PC-3 (cell line): ENCODE measurements at regions not wholly inside any gene's neighbourhood (a gene's known extent, or its start where the extent isn't known, plus 50 kb on each side); places are given as distances from the start of the nearest gene placed in this dataset.

Experiments
- ATAC-seq: fragments of 200-7000 bp; cut with Tn5 transposase; 2 replicates; pipeline ENCODE4 v1.9.1; 2020; ENCODE audit warnings: mild to moderate bottlenecking, moderate library complexity
- BruUV-seq: library from RNA; stranded (reverse); fragments of 400-500 nt; replicated peaks from 2 replicates; lab custom pipeline; 2021; lab: Mats Ljungman, UMichigan
- CTCF ChIA-PET: fragments of 300-600 bp; sonication (Branson Sonifier 250); formaldehyde crosslinking; loops from one replicate; lab custom pipeline; 2022; ENCODE audit warnings: antibody characterized with exemption; lab: Charles Lee
- POLR2A ChIA-PET: fragments of 300-600 bp; sonication (Branson Sonifier 250); formaldehyde crosslinking; loops from one replicate; lab custom pipeline; 2022; ENCODE audit warnings: antibody characterized with exemption; ENCODE audit not compliant: unreplicated experiment; lab: Charles Lee
- DNase-seq: peaks from one replicate; pipeline ENCODE4 v3.0.0-alpha.2; 2015
- H2AFZ ChIP-seq: fragments of 300-600 bp; sonication (generic); 2 replicates; pipeline ENCODE4 v1.6.0; 2016; ENCODE audit warnings: antibody characterized with exemption, low read length
- H3F3A ChIP-seq: fragments of 300-600 bp; sonication (generic); one replicate; pipeline ENCODE4 v1.6.0; 2017; ENCODE audit warnings: antibody characterized with exemption, low read length, control low read depth, mild to moderate bottlenecking; ENCODE audit not compliant: unreplicated experiment
- H3K27ac ChIP-seq: fragments of 300-600 bp; sonication (generic); 2 replicates; pipeline ENCODE4 v1.5.1; 2016; ENCODE audit warnings: mild to moderate bottlenecking, low read length
- H3K27me3 ChIP-seq: fragments of 300-600 bp; sonication (generic); 2 replicates; pipeline ENCODE4 v1.6.1; 2016; ENCODE audit warnings: low read length, mixed read lengths
- H3K36me3 ChIP-seq: fragments of 300-600 bp; sonication (generic); 2 replicates; pipeline ENCODE4 v1.6.1; 2016; ENCODE audit warnings: low read depth, mixed run types, low read length, mixed read lengths
- H3K4me1 ChIP-seq: fragments of 300-600 bp; sonication (generic); 2 replicates; pipeline ENCODE4 v1.5.1; 2016; ENCODE audit warnings: low read length; ENCODE audit not compliant: insufficient read depth
- H3K4me2 ChIP-seq: fragments of 300-600 bp; sonication (generic); 2 replicates; pipeline ENCODE4 v1.6.0; 2016; ENCODE audit warnings: low read length
- H3K4me3 ChIP-seq: fragments of 300-600 bp; sonication (generic); 2 replicates; pipeline ENCODE4 v1.5.1; 2016; ENCODE audit warnings: mild to moderate bottlenecking, low read length, mixed read lengths
- H3K79me2 ChIP-seq: fragments of 300-600 bp; sonication (generic); 2 replicates; pipeline ENCODE4 v1.6.1; 2017; ENCODE audit warnings: low read length, mixed read lengths
- H3K9ac ChIP-seq: fragments of 300-600 bp; sonication (generic); 2 replicates; pipeline ENCODE4 v1.6.0; 2016; ENCODE audit warnings: mild to moderate bottlenecking, low read length
- H3K9me2 ChIP-seq: fragments of 300-600 bp; sonication (generic); replicated peaks from 2 replicates; pipeline ENCODE4 v1.6.1; 2016; ENCODE audit warnings: mixed run types, low read length, mixed read lengths
- H3K9me3 ChIP-seq: fragments of 300-600 bp; sonication (generic); 2 replicates; pipeline ENCODE4 v1.6.1; 2016; ENCODE audit warnings: low read length, mixed read lengths
- H4K20me1 ChIP-seq: fragments of 300-600 bp; sonication (generic); 2 replicates; pipeline ENCODE4 v1.6.1; 2016; ENCODE audit warnings: low read length, mixed read lengths
- EZH2 ChIP-seq: fragments of 300-600 bp; sonication (generic); IDR thresholded peaks from one replicate; pipeline ENCODE4 v1.6.1; 2017; ENCODE audit warnings: antibody characterized with exemption, mild to moderate bottlenecking, low read length; ENCODE audit not compliant: unreplicated experiment
- EZH2phosphoT487 ChIP-seq: fragments of 300-600 bp; sonication (generic); IDR thresholded peaks from 2 replicates; pipeline ENCODE4 v1.6.1; 2018; ENCODE audit warnings: mild to moderate bottlenecking, antibody characterized with exemption, low read length, borderline replicate concordance
- intact Hi-C: fragments of 100-400 bp; cut with micrococcal nuclease; formaldehyde crosslinking; loops from 2 replicates; pipeline ENCODE4 v1.9.0; 2023
- TF ChIP-seq, protein P1 (sequence below): fragments of 300-600 bp; sonication (generic); conservative IDR thresholded peaks from 2 replicates; pipeline ENCODE4 v1.5.1; 2017; ENCODE audit warnings: antibody characterized with exemption, low read depth, mild to moderate bottlenecking, low read length

DNA sequence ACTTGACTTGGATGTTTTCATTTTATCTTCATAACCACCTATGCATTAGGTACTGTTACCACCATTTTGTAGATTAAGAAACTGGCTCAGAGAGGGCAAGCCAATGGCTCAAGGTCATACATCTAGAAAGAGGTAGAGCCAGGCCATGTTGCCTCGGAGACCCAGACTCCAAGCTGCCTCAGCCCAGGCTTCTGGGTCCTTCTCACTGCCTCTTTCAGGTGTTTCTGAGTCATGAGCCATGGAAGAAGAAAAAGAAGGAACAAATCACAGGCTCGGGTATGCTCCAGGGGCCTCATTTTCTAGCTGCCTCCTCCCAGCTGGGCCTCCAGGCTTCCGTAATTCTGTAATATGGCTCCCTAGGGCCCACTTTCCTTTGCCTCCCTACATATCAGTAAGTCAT lies 226.5 kb upstream of the TOPAZ1 start:
- Histone ChIP-seq H4K20me1 (no peaks in the 10 kb centered on the region), H3K4me2 (no peak overlapping the region), H3K27me3 (no peaks in the 10 kb centered on the region), H2AFZ (no peak overlapping the region), H3K36me3 (no peaks in the 10 kb centered on the region), H3K27ac (no peak overlapping the region), H3F3A (no peaks in the 10 kb centered on the region), H3K79me2 (no peaks in the 10 kb centered on the region), H3K9ac (no peak overlapping the region), H3K9me3 (no peaks in the 10 kb centered on the region), H3K4me3 (no peak overlapping the region), H3K4me1 (no peaks in the 10 kb centered on the region), H3K9me2 (no peaks in the 10 kb centered on the region)
- BruUV-seq: no TSS peak
- ChIA-PET CTCF (no interaction called here), POLR2A (no interaction called here)
- DNase-seq (no peak), ATAC-seq (no peak)
- intact Hi-C loops: no loop called here
- TF ChIP-seq EZH2 (no peak), EZH2phosphoT487 (no peak)
- TF ChIP-seq, protein P1, sequence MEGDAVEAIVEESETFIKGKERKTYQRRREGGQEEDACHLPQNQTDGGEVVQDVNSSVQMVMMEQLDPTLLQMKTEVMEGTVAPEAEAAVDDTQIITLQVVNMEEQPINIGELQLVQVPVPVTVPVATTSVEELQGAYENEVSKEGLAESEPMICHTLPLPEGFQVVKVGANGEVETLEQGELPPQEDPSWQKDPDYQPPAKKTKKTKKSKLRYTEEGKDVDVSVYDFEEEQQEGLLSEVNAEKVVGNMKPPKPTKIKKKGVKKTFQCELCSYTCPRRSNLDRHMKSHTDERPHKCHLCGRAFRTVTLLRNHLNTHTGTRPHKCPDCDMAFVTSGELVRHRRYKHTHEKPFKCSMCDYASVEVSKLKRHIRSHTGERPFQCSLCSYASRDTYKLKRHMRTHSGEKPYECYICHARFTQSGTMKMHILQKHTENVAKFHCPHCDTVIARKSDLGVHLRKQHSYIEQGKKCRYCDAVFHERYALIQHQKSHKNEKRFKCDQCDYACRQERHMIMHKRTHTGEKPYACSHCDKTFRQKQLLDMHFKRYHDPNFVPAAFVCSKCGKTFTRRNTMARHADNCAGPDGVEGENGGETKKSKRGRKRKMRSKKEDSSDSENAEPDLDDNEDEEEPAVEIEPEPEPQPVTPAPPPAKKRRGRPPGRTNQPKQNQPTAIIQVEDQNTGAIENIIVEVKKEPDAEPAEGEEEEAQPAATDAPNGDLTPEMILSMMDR: no peak

DNA sequence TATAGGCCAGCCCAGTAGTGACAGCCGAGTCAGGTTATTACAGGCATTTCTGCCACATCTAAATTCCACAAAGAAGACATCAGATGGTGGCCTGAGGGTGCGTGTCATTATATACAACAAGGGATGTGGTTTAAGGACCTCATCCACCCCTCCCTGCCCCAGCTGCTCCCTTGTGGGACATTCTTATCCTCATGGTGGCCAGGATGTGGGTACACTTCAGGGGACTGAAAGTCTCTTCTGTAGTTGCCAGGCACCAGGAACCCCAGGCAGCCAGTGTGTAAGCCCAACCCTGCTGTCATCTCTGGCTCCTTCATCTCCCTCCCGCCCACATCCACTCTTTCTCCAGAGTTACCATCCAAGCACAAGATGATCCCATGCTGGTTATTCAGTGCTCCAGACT lies 224.9 kb upstream of the TOPAZ1 start:
- Histone ChIP-seq H3K27ac (no peak overlapping the region), H3K36me3 (no peaks in the 10 kb centered on the region), H3K27me3 (no peaks in the 10 kb centered on the region), H3K4me2 (no peak overlapping the region), H3K9me3 (no peaks in the 10 kb centered on the region), H3F3A (no peaks in the 10 kb centered on the region), H3K9ac (no peak overlapping the region), H3K79me2 (no peaks in the 10 kb centered on the region), H3K4me3 (no peak overlapping the region), H3K4me1 (no peaks in the 10 kb centered on the region), H4K20me1 (no peaks in the 10 kb centered on the region), H3K9me2 (no peaks in the 10 kb centered on the region), H2AFZ (no peak overlapping the region)
- no peak for TF ChIP-seq EZH2phosphoT487
- TF ChIP-seq, protein P1: no peak
- TF ChIP-seq EZH2: no peak
- intact Hi-C loops: no loop called here
- ATAC-seq: no peak
- ChIA-PET POLR2A (no interaction called here), CTCF (no interaction called here)
- peak; percentile 19 for DNase-seq
- BruUV-seq: no TSS peak

DNA sequence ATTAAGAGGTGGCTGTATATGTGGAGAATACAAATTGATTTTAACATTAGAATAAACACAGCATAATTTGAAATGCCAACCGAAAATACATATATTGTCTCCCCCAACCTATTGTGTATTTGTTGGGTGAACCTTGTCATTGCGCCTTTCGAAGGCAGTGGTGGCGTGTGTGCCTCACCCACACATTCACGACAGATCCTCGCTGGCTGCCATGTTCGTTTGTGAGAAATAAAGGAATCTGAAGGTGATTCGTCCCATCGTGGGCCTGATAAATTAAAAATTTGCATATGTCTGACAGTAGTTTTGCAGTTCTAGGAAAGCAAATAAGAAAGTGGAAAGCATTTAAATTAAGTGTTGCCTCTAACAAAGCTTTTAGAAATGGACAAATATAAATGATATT lies 222.8 kb upstream of the TOPAZ1 start:
- H2AFZ ChIP-seq: no peak overlapping the region
- no peaks in the 10 kb centered on the region for H3K4me1 ChIP-seq
- H3K27me3 ChIP-seq: no peaks in the 10 kb centered on the region
- no peaks in the 10 kb centered on the region for H3K36me3 ChIP-seq
- intact Hi-C loops: no loop called here
- no peak overlapping the region for H3K4me3 ChIP-seq
- CTCF ChIA-PET: no interaction called here
- H3K79me2 ChIP-seq: no peaks in the 10 kb centered on the region
- H3F3A ChIP-seq: no peaks in the 10 kb centered on the region
- H4K20me1 ChIP-seq: no peaks in the 10 kb centered on the region
- H3K4me2 ChIP-seq: no peak overlapping the region
- no peaks in the 10 kb centered on the region for H3K9me3 ChIP-seq
- BruUV-seq: no TSS peak
- H3K9ac ChIP-seq: no peak overlapping the region
- no peak for ATAC-seq
- TF ChIP-seq, protein P1: no peak
- TF ChIP-seq EZH2phosphoT487: no peak
- TF ChIP-seq EZH2: no peak
- H3K9me2 ChIP-seq: no peaks in the 10 kb centered on the region
- DNase-seq: no peak
- POLR2A ChIA-PET: no interaction called here
- H3K27ac ChIP-seq: no peak overlapping the region
